Neural progenitor cell (in vitro differentiated cells): ENCODE measurements at regions not wholly inside any gene's neighbourhood (a gene's known extent, or its start where the extent isn't known, plus 50 kb on each side); places are given as distances from the start of the nearest gene placed in this dataset.

Source experiments
- EZH2 ChIP-seq: fragments of 200-600 bp; sonication (generic); IDR thresholded peaks from 2 replicates; pipeline ENCODE4 v1.6.1; 2017; ENCODE audit warnings: antibody characterized with exemption, mild to moderate bottlenecking, moderate library complexity
- TF ChIP-seq, protein P1 (sequence below): fragments of 200-600 bp; sonication (generic); IDR thresholded peaks from 2 replicates; pipeline ENCODE4 v1.5.1; 2017; ENCODE audit warnings: antibody characterized with exemption, mild to moderate bottlenecking

- no peak for TF ChIP-seq EZH2
- TF ChIP-seq, protein P1, sequence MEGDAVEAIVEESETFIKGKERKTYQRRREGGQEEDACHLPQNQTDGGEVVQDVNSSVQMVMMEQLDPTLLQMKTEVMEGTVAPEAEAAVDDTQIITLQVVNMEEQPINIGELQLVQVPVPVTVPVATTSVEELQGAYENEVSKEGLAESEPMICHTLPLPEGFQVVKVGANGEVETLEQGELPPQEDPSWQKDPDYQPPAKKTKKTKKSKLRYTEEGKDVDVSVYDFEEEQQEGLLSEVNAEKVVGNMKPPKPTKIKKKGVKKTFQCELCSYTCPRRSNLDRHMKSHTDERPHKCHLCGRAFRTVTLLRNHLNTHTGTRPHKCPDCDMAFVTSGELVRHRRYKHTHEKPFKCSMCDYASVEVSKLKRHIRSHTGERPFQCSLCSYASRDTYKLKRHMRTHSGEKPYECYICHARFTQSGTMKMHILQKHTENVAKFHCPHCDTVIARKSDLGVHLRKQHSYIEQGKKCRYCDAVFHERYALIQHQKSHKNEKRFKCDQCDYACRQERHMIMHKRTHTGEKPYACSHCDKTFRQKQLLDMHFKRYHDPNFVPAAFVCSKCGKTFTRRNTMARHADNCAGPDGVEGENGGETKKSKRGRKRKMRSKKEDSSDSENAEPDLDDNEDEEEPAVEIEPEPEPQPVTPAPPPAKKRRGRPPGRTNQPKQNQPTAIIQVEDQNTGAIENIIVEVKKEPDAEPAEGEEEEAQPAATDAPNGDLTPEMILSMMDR, result no peak
Observed at GRCh38 chr5:60014331-60014730, 120.8 kb upstream of the PDE4D start.
